RWPE1 (cell line): ENCODE measurements at regions not wholly inside any gene's neighbourhood (a gene's known extent, or its start where the extent isn't known, plus 50 kb on each side); places are given as distances from the start of the nearest gene placed in this dataset.
A peak's percentile ranks its signal among the peaks of the same experiment; 100 is the strongest.

Experiments used
- CTCF ChIA-PET: fragments of 350-600 bp; sonication (Branson Sonifier 250); formaldehyde crosslinking; extraction: SDS; loops from one replicate; lab custom pipeline; 2021; lab: Yijun Ruan, JAX
- POLR2A ChIA-PET: fragments of 400-600 bp; formaldehyde crosslinking; extraction: SDS; loops from one replicate; lab custom pipeline; 2020; ENCODE audit warnings: antibody characterized with exemption; ENCODE audit not compliant: low non-redundant PET; lab: Yijun Ruan, JAX
- DNase-seq: peaks from one replicate; pipeline ENCODE4 v3.0.0; 2012; ENCODE audit warnings: low spot score
- H3K27ac ChIP-seq: fragments of 450-650 bp; 2 replicates; pipeline ENCODE4 v1.5.1; 2017
- TF ChIP-seq, protein P1 (sequence below): fragments of 450-650 bp; conservative IDR thresholded peaks from 2 replicates; pipeline ENCODE4 v1.5.1; 2017; ENCODE audit warnings: low read depth, mild to moderate bottlenecking

DNA sequence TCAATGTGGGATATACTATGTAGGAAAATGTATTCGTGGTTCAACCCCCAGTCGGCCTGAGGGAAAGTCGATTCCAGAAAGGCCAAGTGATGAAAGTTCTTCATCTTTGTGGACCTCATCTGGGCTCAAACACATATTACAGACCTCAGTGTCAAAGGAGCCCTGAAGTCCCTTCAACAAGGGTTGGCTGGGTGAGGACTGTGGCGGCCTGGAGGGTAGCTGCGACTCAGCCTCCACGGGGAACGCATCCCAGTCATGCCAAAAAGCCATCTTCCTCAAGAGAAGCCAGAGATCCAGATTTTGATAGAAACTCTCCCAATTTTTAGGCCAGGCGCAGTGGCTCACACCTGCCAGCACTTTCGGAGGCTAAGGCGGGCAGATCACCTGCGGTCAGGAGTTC lies 158.6 kb upstream of the PTPN1 start:
- CTCF ChIA-PET: no interaction called here
- H3K27ac ChIP-seq: no peak overlapping the region
- TF ChIP-seq, protein P1, sequence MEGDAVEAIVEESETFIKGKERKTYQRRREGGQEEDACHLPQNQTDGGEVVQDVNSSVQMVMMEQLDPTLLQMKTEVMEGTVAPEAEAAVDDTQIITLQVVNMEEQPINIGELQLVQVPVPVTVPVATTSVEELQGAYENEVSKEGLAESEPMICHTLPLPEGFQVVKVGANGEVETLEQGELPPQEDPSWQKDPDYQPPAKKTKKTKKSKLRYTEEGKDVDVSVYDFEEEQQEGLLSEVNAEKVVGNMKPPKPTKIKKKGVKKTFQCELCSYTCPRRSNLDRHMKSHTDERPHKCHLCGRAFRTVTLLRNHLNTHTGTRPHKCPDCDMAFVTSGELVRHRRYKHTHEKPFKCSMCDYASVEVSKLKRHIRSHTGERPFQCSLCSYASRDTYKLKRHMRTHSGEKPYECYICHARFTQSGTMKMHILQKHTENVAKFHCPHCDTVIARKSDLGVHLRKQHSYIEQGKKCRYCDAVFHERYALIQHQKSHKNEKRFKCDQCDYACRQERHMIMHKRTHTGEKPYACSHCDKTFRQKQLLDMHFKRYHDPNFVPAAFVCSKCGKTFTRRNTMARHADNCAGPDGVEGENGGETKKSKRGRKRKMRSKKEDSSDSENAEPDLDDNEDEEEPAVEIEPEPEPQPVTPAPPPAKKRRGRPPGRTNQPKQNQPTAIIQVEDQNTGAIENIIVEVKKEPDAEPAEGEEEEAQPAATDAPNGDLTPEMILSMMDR: no peak
- POLR2A ChIA-PET: no interaction called here
- DNase-seq: no peak

DNA sequence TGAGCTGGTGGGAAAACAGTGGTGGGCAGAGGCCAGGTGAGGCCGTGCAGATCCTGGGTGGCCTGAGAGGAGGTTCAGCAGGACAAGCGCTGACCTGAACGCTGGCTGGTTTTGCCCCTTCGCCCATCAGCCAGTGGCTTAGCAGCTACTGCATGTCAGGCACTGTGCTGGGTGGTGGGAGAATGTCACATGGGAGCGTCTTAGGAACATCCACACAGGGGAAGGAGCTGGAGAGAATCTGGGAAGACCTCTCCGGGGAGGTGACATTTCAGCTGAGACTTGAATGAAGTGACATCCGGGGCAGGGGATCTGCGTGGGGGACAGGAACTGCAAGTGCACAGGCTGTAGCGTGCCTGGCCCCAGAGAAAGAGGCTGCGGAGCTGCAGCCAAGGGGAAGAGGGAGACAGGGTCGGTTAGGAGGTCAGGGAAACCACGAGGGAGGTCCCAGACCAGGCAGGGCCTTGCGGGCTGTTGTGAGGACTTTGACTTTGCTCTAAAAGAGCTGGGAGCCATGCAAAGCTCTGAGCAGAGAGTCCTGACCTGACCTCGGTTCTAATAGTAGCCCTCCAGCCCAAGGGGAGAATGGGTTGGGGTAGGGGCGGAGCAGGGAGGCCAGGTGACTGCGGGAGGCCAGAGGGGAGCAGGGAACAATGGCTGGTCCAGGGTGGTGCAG lies 156.8 kb upstream of the PTPN1 start:
- ChIA-PET POLR2A (no interaction called here), CTCF (interaction anchor here (0.7 kb wide), 1 partner anchor 233 kb away, joined by 3 read pairs; no protein-coding TSS in a partner anchor)
- no peak overlapping the region for H3K27ac ChIP-seq
- TF ChIP-seq, protein P1: no peak
- no peak for DNase-seq

DNA sequence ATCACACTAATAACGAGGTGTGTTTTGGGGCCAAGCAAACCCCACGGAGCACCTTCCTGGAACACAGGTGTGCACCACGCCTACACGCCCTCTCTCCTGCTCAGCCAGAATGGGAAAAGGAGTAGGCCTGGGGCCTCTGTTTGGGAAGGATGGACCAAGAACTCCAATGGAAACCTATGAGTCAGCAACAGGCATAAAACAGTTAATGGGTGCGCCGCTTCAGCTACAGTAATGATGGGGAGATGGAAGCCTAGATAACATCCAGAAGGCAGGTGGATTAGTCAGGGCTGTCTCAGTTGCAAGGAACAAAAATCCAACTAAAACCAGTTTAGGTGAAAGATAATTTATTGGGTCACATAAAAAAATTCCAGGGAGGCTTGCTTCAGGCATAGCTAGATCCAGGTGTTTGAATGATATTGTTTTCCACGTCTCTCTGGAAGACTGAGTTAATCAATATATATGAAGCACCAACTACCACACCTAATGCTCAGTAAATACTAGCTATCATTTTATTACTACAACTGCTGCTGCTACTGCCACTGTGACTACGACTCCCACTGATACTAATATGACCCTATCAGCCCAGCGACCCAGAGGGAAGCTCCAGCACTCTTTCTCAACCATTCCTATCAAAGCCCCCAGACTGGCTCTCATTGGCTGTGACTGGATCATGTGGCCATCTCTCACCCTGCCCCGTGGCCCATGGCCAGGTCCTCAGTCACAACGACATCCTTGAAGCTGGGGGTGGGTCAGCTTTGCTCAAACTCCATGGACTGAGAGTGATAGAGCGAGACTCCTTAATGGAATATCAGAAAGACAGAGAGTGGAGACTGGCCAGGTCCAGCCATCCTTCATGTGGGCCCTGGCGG lies 155.2 kb upstream of the PTPN1 start:
- ChIA-PET CTCF (interaction anchor here (0.6 to 1.7 kb wide), 11 partner anchors 9 to 173 kb away, joined by 3 to 11 read pairs (median 4); no protein-coding TSS in a partner anchor), POLR2A (interaction anchor here (1.0 kb wide), 1 partner anchor 10 kb away, joined by 3 read pairs; no protein-coding TSS in a partner anchor)
- DNase-seq: peak; percentile 71
- no peak overlapping the region for H3K27ac ChIP-seq
- TF ChIP-seq, protein P1: no peak

DNA sequence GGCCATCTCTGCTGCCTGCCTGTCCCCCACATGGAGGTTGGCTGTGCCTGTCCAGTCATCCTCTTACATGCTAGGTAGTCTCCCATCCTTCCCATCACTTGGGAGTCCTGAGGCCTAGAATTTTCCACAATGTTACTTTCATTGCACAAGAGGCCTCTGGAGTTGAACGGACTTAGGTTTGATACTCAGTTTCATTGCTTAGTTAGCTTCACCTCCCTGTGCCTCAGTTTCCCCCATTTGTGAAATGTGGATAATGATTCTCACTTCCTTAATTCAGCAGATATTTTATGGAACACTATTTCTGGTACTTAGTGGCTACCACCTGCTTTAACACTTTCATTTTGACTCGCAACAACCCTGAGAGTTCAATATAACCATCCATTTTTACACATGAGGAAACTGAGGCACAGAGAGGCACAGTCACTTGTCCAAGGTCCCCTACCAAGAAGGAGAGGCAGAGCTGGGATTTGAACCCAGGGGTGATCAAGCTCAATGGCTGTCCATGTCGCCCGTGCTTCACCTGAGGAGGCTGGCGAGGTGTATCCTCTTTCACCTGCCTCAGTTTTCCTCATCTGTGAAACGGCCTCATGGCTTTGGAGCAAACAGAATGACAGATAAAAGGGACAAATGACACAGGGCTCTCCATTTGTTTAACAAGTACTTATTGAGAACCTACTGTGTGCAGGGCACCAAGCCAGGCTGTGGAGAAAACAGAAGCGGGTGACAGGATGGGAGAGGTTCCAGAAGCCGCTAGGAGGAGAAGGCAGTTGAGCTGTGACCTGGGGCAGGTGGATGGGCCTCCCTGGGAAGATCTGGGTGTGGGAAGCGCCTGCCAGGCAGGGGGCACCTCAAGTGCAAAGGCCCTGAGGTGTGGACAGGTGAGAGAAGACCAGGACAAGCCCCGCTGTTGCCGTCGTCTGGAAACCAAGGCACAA lies 154.3 kb upstream of the PTPN1 start:
- TF ChIP-seq, protein P1: no peak
- ChIA-PET CTCF (interaction anchor here (0.6 to 1.7 kb wide), 6 partner anchors 8 to 168 kb away, joined by 3 to 5 read pairs (median 4); no protein-coding TSS in a partner anchor), POLR2A (interaction anchor here (1.0 kb wide), 1 partner anchor 10 kb away, joined by 3 read pairs; no protein-coding TSS in a partner anchor)

DNA sequence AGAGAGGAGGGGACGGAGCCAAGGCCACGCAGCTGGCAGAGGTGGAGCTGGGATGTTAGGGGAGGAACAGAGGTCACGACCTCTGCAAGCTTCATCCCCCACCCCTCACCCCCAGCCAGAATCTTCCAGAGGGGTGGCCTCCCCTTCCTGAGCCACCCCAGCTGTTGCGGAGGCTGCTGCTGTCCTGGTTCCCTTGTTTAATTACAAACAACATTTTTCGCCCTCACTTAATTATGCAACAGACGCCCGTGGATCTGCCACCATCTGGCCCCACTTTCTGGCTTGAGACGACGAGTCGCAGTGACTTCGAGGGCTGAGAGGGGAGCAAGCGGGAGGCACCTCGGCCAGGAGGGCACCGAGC lies 153.7 kb upstream of the PTPN1 start:
- no peak for DNase-seq
- ChIA-PET CTCF (no interaction called here), POLR2A (no interaction called here)
- TF ChIP-seq, protein P1: no peak
- H3K27ac ChIP-seq: no peak overlapping the region

More for the DNA sequence above, 154.3 kb upstream of the PTPN1 start:
- no peak for DNase-seq
- no peak overlapping the region for H3K27ac ChIP-seq
